GM12864 (cell line): ENCODE measurements at regions not wholly inside any gene's neighbourhood (a gene's known extent, or its start where the extent isn't known, plus 50 kb on each side); places are given as distances from the start of the nearest gene placed in this dataset.

Experiments
- DNase-seq: peaks from one replicate; pipeline ENCODE4 v3.0.0-alpha.2; 2011; ENCODE audit warnings: low read depth
- H3K4me3 ChIP-seq: 2 replicates; pipeline ENCODE4 v1.5.1; 2011; ENCODE audit warnings: mild to moderate bottlenecking, low read depth, low read length, control low read depth
- CTCF ChIP-seq: IDR thresholded peaks from 2 replicates; pipeline ENCODE4 v1.5.1; 2011; ENCODE audit warnings: low read depth, mild to moderate bottlenecking, moderate library complexity, low read length, control low read depth, inconsistent platforms; ENCODE audit errors: missing control alignments

- no peak overlapping the region for H3K4me3 ChIP-seq
- DNase-seq, result no peak
- no peak for TF ChIP-seq CTCF
These were observed 179.9 kb upstream of the EEA1 start for GRCh38 chr12:93108985-93109384.

- DNase-seq, result no peak
- TF ChIP-seq CTCF, result no peak
These were observed 180.6 kb upstream of the EEA1 start for GRCh38 chr12:93109551-93110203.

GRCh38 chr12:93111773-93112172 is 182.7 kb upstream of the EEA1 start:
- no peak overlapping the region for H3K4me3 ChIP-seq
- no peak for DNase-seq
- TF ChIP-seq CTCF, result no peak

More at GRCh38 chr12:93109551-93110203, 180.6 kb upstream of the EEA1 start:
- H3K4me3 ChIP-seq, result no peak overlapping the region

GRCh38 chr12:93113317-93114006 is 184.4 kb upstream of the EEA1 start:
- no peak for DNase-seq
- no peak for TF ChIP-seq CTCF
- no peak overlapping the region for H3K4me3 ChIP-seq

- no peak overlapping the region for H3K4me3 ChIP-seq
- TF ChIP-seq CTCF, result no peak
- DNase-seq, result no peak
These were observed 186.1 kb upstream of the EEA1 start for GRCh38 chr12:93115198-93115601.

- no peak overlapping the region for H3K4me3 ChIP-seq
- TF ChIP-seq CTCF, result no peak
- DNase-seq, result no peak
These were observed 186.6 kb upstream of the EEA1 start for GRCh38 chr12:93115646-93116045.

GRCh38 chr12:93116632-93117031 is 187.5 kb upstream of the EEA1 start:
- no peak for TF ChIP-seq CTCF
- DNase-seq, result no peak
- H3K4me3 ChIP-seq, result no peak overlapping the region
